ENCODE measurements at regions not wholly inside any gene's neighbourhood (a gene's known extent, or its start where the extent isn't known, plus 50 kb on each side); places are given as distances from the start of the nearest gene placed in this dataset.

DNA sequence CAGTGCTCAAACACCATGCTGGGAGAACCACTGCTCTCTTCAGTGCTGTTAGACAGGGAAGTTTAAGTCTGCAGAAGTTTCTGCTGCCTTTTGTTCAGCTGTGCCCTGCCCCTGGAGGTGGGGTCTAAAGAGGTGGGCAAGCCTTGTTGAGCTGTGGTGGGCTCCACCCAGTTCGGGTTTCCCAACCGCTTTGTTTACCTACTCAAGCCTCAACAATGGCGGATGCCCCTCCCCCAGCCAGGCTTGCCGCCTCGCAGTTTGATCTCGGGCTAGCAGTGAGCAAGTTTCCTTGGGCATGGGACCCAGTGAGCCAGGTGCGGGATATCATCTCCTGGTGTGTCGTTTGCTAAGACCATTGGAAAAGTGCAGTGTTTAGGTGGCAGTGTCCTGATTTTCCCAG, 670.2 kb upstream of the ALCAM start:
- H3K27me3 ChIP-seq = no peaks in the 10 kb centered on the region
- no peak for DNase-seq (ENCODE audit: low spot score in 2 of 2)
- H3K4me3 ChIP-seq = no peak overlapping the region
- no peaks in the 10 kb centered on the region for H3K4me1 ChIP-seq
- intact Hi-C loops (cut with DNase I) = no loop called here
- no peaks in the 10 kb centered on the region for H3K36me3 ChIP-seq
- H3K27ac ChIP-seq = no peak overlapping the region
- H3K9me3 ChIP-seq = no peaks in the 10 kb centered on the region
- TF ChIP-seq, protein P1, sequence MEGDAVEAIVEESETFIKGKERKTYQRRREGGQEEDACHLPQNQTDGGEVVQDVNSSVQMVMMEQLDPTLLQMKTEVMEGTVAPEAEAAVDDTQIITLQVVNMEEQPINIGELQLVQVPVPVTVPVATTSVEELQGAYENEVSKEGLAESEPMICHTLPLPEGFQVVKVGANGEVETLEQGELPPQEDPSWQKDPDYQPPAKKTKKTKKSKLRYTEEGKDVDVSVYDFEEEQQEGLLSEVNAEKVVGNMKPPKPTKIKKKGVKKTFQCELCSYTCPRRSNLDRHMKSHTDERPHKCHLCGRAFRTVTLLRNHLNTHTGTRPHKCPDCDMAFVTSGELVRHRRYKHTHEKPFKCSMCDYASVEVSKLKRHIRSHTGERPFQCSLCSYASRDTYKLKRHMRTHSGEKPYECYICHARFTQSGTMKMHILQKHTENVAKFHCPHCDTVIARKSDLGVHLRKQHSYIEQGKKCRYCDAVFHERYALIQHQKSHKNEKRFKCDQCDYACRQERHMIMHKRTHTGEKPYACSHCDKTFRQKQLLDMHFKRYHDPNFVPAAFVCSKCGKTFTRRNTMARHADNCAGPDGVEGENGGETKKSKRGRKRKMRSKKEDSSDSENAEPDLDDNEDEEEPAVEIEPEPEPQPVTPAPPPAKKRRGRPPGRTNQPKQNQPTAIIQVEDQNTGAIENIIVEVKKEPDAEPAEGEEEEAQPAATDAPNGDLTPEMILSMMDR (IDR thresholded peaks at IDR 0.05) = no peak

DNA sequence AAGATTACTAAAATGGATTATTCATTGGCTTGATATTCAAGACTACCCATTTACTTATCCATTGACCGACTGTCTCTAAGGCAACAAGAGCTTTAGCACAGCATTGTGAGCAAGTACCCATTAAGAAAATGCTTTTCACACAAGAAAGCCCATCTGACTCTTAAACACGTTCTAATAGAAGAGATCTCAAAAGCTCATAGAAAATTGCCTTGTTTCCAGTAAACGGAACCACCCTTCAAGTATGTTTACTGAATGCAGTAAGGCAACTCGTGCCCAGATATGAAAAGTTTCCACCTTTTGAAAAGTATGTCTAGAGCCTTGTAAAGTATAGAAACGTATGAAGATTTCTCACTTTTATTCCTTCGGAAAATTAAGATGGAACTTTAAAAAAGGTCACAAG, 655.3 kb upstream of the ALCAM start:
- no peak for DNase-seq (ENCODE audit: low spot score in 2 of 2)
- Histone ChIP-seq H3K4me3 (no peak overlapping the region), H3K36me3 (no peaks in the 10 kb centered on the region), H3K9me3 (no peaks in the 10 kb centered on the region), H3K27ac (no peak overlapping the region), H3K4me1 (no peaks in the 10 kb centered on the region), H3K27me3 (no peaks in the 10 kb centered on the region)
- TF ChIP-seq, protein P1 (IDR thresholded peaks at IDR 0.05) = no peak
- intact Hi-C loops (cut with DNase I) = no loop called here

DNA sequence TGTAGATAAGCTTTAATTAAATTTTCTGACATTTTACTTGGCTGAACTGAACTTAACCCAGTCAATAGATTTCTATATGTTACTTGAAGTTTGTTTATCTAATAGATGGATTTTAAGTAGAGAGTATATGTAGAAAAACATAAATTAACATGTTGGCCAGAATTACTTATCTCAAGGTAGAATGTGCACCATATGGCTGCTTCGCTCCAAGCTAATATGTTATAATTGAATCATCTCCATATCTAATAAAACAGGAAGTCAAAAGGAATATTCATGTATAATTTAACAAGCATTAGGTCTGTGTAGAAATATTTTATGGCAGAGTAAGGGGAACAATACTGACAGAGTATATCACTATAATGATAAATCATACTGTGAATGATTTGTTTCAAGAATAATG, 650.7 kb upstream of the ALCAM start:
- Histone ChIP-seq H3K27me3 (no peaks in the 10 kb centered on the region), H3K36me3 (no peaks in the 10 kb centered on the region), H3K27ac (no peak overlapping the region)

DNA sequence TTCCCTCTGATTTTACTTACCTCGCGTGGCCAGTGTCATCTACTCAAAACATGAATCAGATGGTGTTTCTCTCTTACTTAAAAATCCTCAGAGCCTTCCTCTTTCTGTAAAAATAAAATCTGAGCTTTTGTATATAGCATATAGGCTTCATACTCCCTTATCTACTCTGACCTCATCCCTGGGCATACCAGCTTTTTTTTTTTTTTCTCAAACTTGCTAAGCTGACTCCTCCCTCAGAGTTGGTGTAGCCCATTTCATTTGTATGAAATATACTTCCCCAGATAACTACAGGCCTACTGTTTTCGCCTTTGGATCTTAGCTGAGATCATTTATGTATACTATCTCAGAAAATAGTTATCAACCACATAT, 648.9 kb upstream of the ALCAM start:
- TF ChIP-seq, protein P1 (IDR thresholded peaks at IDR 0.05) = no peak
- H3K4me1 ChIP-seq = no peaks in the 10 kb centered on the region
- DNase-seq (ENCODE audit: low spot score in 2 of 2) = no peak
- no peak overlapping the region for H3K4me3 ChIP-seq
- no peaks in the 10 kb centered on the region for H3K27me3 ChIP-seq
- H3K36me3 ChIP-seq = no peaks in the 10 kb centered on the region
- intact Hi-C loops (cut with DNase I) = no loop called here
- H3K9me3 ChIP-seq = no peaks in the 10 kb centered on the region
- H3K27ac ChIP-seq = no peak overlapping the region

More for the DNA sequence above, 650.7 kb upstream of the ALCAM start:
- TF ChIP-seq, protein P1 (IDR thresholded peaks at IDR 0.05) = no peak
- intact Hi-C loops (cut with DNase I) = no loop called here
- H3K9me3 ChIP-seq = no peaks in the 10 kb centered on the region
- no peak overlapping the region for H3K4me3 ChIP-seq
- H3K4me1 ChIP-seq = no peaks in the 10 kb centered on the region
- DNase-seq (ENCODE audit: low spot score in 2 of 2) = no peak

DNA sequence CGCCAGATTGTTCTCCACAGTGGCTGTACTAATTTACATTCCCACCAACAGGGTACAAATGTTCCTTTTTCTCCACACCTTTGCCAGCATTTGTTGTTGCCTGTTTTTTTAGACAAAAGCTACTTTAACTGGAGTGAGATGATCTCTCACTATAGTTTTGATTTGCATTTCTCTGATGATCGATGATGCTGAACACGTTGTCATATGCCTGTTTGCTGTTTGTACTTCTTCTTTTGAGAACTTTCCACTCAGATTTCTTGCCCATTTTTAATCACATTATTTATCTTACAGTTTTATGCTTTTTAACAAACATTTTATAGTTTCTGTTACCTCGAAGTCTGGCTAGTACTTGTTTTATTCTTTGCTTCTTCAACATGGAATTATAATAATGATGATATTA, 643.7 kb upstream of the ALCAM start:
- no peaks in the 10 kb centered on the region for H3K27me3 ChIP-seq
- H3K9me3 ChIP-seq = no peaks in the 10 kb centered on the region
- TF ChIP-seq, protein P1 (IDR thresholded peaks at IDR 0.05) = no peak
- no peak overlapping the region for H3K4me3 ChIP-seq
- H3K4me1 ChIP-seq = no peaks in the 10 kb centered on the region
- intact Hi-C loops (cut with DNase I) = no loop called here
- no peaks in the 10 kb centered on the region for H3K36me3 ChIP-seq
- no peak overlapping the region for H3K27ac ChIP-seq
- no peak for DNase-seq (ENCODE audit: low spot score in 2 of 2)

DNA sequence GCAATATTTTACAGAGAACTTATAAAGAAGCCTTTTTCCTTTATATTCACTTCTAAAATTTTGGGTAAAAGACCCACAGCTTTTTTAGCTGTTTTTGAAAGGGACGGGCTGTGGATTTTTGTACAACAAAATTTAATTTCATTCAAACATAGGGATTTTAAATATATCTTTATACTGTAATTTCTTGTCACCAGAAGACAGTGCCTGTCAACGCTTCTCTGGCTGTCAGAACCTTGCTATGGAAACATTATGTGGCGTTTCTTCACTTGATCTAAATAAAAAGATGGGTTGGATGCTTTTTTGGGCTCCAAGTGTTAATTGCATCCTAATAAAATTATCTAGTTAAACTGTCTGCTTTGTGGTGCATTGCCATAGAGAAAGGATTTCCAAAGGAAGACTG, 635.6 kb upstream of the ALCAM start:
- H3K27ac ChIP-seq = no peak overlapping the region
- no peaks in the 10 kb centered on the region for H3K9me3 ChIP-seq
- peaks cover 0 to 2% of the 10 kb centered on the region in 2 donors for H3K4me1 ChIP-seq
- no peaks in the 10 kb centered on the region for H3K36me3 ChIP-seq
- no peak for DNase-seq (ENCODE audit: low spot score in 2 of 2)
- TF ChIP-seq, protein P1 (IDR thresholded peaks at IDR 0.05) = no peak
- intact Hi-C loops (cut with DNase I) = no loop called here
- no peaks in the 10 kb centered on the region for H3K27me3 ChIP-seq
- no peak overlapping the region for H3K4me3 ChIP-seq

Data from ascending aorta (tissue), 2 donors.